ENCODE measurements at regions not wholly inside any gene's neighbourhood (a gene's known extent, or its start where the extent isn't known, plus 50 kb on each side); places are given as distances from the start of the nearest gene placed in this dataset.
"Not testable (repeated sequence)": the region's sequence is repeated elsewhere in the genome, so short reads cannot be mapped to it uniquely, and the experiment has no call there.

DNA sequence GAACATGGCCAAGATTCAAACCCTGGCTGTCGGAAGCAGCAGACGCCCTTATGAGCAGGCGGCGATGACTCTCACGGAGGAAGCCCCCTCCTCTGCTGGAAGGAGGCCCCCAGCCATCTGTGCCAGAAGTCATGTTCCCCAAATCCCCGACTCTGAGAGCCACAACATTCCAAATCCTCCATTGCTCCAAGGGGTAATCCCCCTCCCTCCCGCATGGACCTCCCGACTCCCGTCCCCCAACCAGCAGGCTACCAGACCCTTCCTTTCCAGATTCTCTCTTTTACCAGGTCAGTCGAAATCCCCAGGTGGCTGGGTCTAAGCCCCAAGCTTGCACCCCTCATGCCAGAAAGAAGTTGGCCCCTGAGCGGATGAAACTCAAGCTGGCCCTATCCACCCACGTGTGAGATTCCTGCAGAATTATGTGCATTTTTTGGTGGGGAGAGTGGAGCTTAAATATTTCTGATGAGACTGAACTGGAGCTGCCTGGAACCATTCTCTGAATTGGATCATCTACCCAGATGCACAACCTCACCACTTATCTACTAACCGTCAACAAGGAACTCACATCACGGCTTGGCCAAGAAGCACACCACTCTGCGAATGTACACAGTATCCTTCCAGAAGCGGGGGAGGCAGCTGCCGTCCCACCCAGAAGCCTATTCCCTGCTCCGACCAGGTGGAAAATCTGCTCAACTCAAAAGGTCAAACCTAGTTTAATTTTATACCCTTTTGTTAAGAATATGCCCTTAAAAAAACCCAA is 283.5 kb downstream of the C16orf95 start:
- DNase-seq (ENCODE audit: low read depth): no peak

DNA sequence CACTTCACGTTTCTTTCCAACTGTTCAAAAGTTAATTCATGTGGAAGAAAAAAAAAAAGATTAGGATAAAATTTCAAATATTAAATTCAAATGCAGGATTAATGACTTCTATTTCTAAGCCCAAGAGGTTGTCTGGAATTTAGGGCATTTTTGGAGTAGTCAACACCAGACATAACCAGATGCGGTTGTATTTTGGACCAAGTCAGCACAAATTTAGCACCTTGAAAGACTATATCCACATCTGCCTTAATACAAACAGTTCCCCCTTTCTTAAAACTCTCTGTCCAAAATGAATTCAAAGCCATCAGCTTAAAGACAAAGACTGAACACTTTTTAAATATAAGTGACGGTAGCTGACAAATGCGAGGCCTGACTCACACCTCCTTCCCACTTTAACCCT is 282.9 kb downstream of the C16orf95 start:
- no peak for DNase-seq (ENCODE audit: low read depth)

GRCh38 chr16:87035053-87035452 is 282.1 kb downstream of the C16orf95 start:
- DNase-seq (ENCODE audit: low read depth): no peak

GRCh38 chr16:87037012-87037411 is 280.2 kb downstream of the C16orf95 start:
- no peak for DNase-seq (ENCODE audit: low read depth)

DNA sequence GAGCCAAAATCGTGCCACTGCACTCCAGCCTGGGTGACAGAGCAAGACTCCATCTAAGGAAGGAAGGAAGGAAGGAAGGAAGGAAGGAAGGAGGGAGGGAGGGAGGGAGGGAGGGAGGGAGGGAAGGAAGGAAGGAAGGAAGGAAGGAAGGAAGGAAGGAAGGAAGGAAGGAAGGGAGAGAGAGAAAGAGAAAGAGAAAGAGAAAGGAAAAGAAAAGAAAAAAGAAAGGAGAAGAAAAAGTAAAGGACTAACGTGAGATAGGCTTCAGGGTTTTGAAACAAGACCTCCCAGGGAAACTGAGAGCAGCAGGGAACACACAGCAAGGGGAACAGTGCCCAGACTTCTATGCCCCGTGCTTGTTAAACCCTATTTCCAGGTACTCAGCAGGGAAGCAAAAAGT is 278.7 kb downstream of the C16orf95 start:
- DNase-seq (ENCODE audit: low read depth): not testable (repeated sequence)

DNA sequence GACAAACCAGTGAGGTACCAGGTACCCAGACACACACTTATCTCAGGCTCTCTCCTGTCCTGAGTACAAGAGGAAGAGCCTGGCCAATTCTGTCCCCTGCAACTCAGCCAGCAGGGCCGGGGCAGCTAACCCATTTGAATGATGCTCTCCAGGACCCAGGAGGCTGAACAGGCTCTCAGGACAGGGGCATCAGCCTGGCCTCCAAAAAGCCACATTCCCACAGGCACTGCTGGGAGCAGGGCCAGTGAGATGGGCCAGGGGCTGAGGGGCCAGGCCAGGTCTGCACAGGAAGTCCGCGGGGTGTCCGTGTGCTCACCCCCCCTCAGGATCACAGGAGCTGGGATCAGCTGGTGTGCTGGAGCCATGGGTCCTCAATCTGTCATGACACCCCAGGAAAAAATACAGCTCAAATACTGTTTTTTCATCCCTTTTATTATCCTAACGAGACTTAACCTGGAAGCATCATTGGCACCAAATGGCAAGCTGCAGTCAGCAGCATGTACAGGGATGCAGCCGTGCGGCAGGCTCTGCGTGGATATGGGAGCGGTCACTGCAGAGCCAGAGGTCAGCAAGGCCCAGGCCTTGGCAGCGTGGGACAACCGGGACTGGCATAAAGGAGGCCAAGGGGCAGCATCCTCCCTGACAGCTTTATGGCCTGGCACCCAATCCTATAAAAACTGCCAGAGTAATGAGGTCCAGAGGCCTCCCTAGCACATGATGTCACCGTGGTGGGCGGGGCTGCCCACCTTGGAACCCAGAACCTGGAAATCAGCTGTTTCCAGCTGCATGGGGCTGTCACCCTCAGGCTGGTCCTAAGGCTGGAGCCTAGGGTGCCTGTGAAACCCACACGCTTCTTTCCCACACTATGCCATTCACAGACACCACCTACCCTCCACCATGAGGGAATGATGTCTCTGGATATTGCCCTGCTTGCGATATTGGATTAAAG is 276.7 kb downstream of the C16orf95 start:
- DNase-seq (ENCODE audit: low read depth): no peak

GRCh38 chr16:87041286-87041685 is 275.9 kb downstream of the C16orf95 start:
- no peak for DNase-seq (ENCODE audit: low read depth)

GRCh38 chr16:87042551-87043230 is 274.5 kb downstream of the C16orf95 start:
- no peak for DNase-seq (ENCODE audit: low read depth)

GRCh38 chr16:87043231-87044031 is 273.8 kb downstream of the C16orf95 start:
- no peak for DNase-seq (ENCODE audit: low read depth)

DNA sequence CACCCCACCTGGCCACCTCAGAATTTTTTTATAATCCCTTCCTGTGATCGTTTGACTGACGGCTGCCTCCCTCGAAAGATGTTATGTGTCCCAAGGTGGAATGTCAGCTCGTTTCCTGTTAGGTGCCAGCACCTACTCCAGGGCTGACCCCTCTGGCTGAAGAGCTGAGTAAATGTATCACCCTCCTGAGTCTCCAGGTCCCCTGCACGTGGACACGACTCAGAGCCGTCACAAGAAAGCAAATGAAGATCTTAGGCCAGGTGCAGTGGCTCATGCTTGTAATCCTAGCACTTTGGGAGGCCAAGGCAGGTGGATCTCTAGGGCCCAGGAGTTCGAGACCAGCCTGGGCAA is 273.2 kb downstream of the C16orf95 start:
- DNase-seq (ENCODE audit: low read depth): no peak

DNA sequence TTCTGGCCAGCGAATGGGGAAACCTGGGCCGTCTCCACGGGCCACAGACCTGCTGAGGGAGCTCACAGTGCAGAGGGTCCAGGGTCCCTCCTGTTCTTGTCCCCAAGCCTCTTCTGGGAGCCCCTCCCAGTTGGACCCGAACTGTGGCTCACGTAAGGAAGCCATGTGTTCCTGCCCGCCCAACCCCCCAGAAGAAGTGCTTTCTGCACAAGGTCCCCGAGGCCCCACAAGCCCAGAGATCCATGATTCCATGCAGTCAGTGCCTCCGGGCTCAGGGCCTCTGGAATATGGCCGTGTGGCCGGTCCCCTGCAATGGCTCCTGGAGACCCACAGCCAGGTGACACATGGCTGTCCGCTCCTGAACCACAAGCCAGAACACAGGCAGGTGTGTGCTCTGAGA is 272.4 kb downstream of the C16orf95 start:
- DNase-seq (ENCODE audit: low read depth): no peak

DNA sequence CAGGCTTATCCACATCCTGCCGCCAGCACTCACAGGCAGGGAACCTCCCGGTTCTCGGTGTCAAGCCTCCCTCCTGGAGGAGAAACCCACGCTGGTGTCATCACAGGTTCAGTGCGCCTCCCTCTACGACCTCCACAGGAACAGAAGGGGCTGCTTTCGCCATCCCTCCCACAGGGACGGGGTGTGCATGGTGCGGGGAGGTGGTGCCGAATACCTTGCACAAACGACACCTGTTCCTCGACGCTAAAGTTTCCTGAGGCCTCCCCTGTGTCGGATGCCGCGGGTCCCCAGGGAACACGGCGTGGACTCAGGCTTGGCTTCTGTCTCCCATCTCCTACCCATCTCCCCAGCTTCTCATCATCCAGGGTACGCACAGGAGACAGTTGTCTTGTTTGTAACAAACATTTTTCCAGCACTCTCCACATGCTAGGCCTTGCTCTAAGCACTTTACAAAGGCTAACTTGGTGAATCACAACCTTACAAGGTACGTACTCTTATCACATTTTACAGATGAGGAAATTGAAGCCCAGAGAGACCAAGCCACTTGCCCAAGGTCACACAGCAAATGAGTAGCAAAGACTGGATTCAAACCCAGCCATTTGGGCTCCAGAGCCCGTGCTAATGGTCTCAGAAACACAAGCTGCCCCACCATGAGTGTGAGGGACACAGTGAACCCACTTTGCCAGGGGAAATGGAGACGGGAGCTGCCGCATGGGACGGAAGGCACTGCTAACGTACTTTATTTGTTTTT is 271.6 kb downstream of the C16orf95 start:
- DNase-seq (ENCODE audit: low read depth): no peak

DNA sequence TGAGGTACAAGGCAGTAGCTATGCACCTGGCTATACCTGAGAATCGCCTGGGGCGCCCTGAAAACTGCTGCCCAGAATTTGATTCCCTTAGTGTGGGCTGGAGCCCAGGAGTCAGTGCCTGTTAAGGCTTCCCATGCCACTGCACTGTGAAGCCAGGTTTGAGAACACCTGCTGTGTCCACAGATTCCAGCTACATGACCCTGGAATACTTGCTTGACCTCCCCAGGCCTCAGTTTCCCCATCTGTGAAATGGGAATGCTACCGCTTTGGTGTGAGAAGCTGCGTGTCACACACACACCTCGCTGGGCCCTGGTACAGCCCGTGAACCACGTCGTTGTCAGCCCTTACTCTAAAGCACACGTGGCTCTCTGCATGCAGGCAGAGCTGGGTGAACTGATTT is 271.0 kb downstream of the C16orf95 start:
- DNase-seq (ENCODE audit: low read depth): no peak

- no peak for DNase-seq (ENCODE audit: low read depth)
Measured at GRCh38 chr16:87047221-87048037, 269.8 kb downstream of the C16orf95 start.

DNA sequence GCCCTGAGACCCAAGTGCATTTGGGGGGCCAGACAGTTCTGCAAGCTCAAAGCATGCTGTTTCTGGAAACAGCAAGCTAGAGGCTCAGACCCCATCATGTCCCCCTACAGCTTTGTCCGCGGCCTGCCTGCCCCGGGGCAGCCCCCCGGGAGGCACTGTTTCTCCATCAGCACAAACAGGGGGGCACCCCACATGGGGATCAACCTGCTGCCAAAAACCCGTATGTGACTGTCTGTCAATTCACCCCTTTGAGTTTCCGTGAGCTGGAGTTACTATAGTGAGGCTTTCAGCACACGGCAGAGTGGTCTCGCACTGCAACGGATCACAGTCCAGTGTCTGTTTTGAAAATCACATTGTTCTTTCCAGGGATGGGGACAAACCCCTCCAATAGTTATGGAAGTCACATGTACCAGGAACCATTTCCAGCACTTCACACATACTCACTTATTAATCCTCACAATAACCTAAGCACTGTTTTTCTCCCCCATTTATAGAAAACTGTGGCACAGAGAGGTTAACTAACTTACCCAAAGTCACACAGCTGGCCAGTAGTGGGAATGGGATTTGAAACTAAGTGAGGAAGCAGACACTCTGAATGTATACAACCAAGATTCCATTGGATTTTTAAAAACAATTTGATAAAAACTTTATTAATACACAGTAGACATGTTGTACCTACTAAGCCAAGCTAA is 269.0 kb downstream of the C16orf95 start:
- no peak for DNase-seq (ENCODE audit: low read depth)

DNA sequence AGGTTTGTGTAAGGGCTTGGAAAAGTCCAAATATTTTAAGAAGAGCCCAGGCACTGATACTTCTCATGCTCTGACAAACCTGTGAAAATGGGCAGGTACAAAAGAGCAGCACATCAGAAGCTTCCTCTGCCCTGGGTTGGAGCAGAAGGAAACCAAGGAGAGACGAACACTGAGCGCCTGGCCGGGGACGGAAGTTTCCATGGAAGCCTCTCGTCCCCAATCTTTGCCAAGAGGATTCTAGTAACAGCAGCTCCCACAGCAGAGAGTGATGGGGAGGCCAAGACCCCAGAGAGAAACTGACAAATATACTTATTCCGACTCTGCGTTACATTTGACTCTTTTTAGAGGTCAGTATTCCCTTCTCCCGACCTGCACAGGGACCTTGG is 268.5 kb downstream of the C16orf95 start:
- no peak for DNase-seq (ENCODE audit: low read depth)

DNA sequence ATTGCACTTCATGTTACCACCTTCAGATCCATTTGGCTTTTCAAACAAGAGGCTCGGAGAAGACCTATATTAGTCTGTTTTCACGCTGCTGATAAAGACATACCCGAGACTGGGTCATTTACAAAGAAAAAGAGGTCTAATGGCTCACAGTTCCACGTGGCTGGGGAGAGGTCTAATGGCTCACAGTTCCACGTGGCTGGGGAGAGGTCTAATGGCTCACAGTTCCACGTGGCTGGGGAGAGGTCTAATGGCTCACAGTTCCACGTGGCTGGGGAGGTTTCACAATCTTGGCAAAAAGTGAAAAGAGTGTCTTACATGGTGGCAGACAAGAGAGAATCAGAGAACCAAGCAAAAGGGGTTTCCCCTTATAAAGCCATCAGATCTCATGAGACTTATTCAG is 268.0 kb downstream of the C16orf95 start:
- DNase-seq (ENCODE audit: low read depth): not testable (repeated sequence)

DNA sequence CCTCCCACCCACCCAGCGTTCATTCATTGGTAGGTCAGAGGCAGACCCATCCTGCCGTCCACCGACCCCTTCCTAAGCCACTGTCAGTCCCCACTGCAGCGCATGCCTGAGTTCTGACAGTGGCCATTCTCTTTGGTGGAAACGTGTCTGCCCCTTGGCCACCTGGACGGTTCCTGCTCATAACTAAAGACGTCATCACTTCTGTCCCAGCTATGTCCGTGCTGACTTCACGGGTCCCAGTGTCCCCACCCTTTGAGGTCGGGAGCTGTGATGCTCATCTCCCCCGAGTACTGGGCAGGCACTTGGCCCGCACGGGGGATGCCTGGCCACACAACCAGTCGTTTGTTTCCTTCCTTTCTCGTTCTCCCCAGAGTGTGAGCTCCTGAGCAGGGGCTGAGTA is 267.1 kb downstream of the C16orf95 start:
- no peak for DNase-seq (ENCODE audit: low read depth)

- no peak for DNase-seq (ENCODE audit: low read depth)
Measured at GRCh38 chr16:87051526-87052320, 265.5 kb downstream of the C16orf95 start.
